Uterus (tissue), 2 donors: ENCODE measurements at regions not wholly inside any gene's neighbourhood (a gene's known extent, or its start where the extent isn't known, plus 50 kb on each side); places are given as distances from the start of the nearest gene placed in this dataset.

Experiments
- POLR2A ChIP-seq, 2 donors: fragments of 450-650 bp; IDR thresholded peaks; one replicate each; pipeline ENCODE4 v1.6.1; 2016; ENCODE audit warnings: antibody characterized with exemption in 2 of 2, mild to moderate bottlenecking in 1 of 2, moderate library complexity in 1 of 2
- TF ChIP-seq, protein P1 (sequence below), 4 experiments: fragments of 200-600 bp in 2 of 4; fragments of 450-650 bp in 2 of 4; sonication (generic) in 2 of 4; IDR thresholded peaks; one replicate each; pipeline ENCODE4 v1.5.1; 2016 to 2019; ENCODE audit warnings: antibody characterized with exemption in 4 of 4, mild to moderate bottlenecking in 2 of 4, moderate library complexity in 1 of 4

DNA sequence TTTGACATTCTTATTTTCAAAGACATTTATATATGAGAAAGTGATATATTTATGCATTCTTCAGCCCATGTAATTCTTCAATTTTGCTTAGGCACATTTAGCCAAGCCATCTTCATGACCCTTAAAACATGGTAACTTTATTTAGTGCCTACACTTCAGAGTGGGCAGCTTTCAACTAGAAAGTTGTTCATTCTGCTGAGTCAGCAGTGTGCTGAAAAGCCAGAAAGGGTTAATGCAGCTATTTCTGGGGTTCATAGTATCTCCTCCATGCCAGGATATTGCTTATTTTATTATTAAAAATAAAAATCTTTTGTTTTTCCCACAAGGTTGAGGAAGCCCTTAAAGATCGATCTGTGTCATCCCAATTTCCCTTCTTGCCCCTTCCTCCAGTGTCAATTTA lies 79.2 kb downstream of the EDN1 start:
- no peak for TF ChIP-seq POLR2A (IDR thresholded peaks at IDR 0.05)
- TF ChIP-seq, protein P1, sequence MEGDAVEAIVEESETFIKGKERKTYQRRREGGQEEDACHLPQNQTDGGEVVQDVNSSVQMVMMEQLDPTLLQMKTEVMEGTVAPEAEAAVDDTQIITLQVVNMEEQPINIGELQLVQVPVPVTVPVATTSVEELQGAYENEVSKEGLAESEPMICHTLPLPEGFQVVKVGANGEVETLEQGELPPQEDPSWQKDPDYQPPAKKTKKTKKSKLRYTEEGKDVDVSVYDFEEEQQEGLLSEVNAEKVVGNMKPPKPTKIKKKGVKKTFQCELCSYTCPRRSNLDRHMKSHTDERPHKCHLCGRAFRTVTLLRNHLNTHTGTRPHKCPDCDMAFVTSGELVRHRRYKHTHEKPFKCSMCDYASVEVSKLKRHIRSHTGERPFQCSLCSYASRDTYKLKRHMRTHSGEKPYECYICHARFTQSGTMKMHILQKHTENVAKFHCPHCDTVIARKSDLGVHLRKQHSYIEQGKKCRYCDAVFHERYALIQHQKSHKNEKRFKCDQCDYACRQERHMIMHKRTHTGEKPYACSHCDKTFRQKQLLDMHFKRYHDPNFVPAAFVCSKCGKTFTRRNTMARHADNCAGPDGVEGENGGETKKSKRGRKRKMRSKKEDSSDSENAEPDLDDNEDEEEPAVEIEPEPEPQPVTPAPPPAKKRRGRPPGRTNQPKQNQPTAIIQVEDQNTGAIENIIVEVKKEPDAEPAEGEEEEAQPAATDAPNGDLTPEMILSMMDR (IDR thresholded peaks at IDR 0.05): no peak
